HUES48 (cell line): ENCODE measurements at regions not wholly inside any gene's neighbourhood (a gene's known extent, or its start where the extent isn't known, plus 50 kb on each side); places are given as distances from the start of the nearest gene placed in this dataset.
A peak's percentile ranks its signal among the peaks of the same experiment; 100 is the strongest.

Experiments used
- H3K27ac ChIP-seq: one replicate; pipeline ENCODE4 v1.7.0; 2013; ENCODE audit warnings: low read depth, low read length, inconsistent platforms
- H3K27me3 ChIP-seq: 2 replicates; pipeline ENCODE4 v1.6.1; 2013; ENCODE audit warnings: mild to moderate bottlenecking, low read length; ENCODE audit not compliant: control insufficient read depth, insufficient read depth
- H3K36me3 ChIP-seq: 2 replicates; pipeline ENCODE4 v1.6.1; 2013; ENCODE audit warnings: low read length; ENCODE audit not compliant: control insufficient read depth, insufficient read depth
- H3K4me1 ChIP-seq: 2 replicates; pipeline ENCODE4 v1.6.1; 2013; ENCODE audit warnings: mild to moderate bottlenecking, low read length; ENCODE audit not compliant: control insufficient read depth, insufficient read depth
- H3K4me3 ChIP-seq: 2 replicates; pipeline ENCODE4 v1.5.1; 2013; ENCODE audit warnings: mild to moderate bottlenecking, low read depth, low read length
- H3K9ac ChIP-seq: 2 replicates; pipeline ENCODE4 v1.6.1; 2013; ENCODE audit warnings: mild to moderate bottlenecking, low read depth, low read length, moderate library complexity
- H3K9me3 ChIP-seq: 2 replicates; pipeline ENCODE4 v1.6.1; 2013; ENCODE audit warnings: low read length; ENCODE audit not compliant: control insufficient read depth, insufficient read depth

DNA sequence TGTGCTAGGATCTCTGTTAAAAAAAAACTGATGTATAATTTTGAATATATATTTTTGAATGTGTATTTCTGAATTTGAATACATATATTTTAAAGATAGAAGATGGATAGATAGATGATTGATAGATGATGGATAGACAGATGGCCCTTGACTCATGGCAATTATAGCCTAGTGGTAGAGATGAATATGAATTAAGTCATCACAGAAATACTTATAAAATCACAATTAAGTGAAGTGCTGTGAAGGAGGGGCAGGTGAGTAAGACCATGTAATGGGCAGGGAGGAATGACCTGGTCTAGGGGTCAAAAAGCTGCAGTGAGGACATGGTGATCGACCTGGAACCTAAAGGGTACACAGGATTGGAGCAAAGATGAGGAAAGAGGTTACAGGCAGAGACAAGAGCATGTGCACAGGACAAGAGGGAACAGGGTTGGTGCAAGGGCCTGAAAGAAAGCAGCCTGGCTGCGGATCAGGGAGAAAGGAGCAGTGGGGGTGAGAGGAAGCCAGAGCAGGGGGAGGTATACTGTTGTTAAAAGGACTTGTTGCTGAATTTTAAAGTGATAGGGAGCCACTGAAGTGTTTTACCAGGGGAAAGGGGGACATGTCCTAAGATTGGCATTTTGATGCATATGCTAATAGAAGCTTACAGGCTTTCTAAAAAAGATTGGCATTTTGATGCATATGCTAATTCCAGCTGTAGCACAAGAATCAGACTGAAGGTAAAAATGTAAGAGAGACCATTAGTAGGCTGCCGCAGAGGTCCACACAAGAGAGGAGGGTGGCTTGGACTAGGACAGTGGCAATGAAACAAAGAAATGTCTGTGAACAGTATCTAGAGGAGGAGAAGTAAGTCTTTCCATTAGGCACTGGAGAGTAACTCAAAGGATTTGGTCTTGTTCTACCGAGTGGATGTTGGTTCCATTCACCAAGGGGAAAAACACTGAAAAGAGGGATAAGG, 527.8 kb downstream of the AGTPBP1 start:
- Histone ChIP-seq H3K4me1 (peaks cover 39% of the 10 kb centered on the region), H3K36me3 (no peaks in the 10 kb centered on the region), H3K9ac (no peak overlapping the region), H3K27me3 (no peaks in the 10 kb centered on the region), H3K27ac (peak overlapping the region; percentile 63), H3K4me3 (peak overlapping the region; percentile 18; the same call in 1 of the 2 replicates), H3K9me3 (no peaks in the 10 kb centered on the region)

DNA sequence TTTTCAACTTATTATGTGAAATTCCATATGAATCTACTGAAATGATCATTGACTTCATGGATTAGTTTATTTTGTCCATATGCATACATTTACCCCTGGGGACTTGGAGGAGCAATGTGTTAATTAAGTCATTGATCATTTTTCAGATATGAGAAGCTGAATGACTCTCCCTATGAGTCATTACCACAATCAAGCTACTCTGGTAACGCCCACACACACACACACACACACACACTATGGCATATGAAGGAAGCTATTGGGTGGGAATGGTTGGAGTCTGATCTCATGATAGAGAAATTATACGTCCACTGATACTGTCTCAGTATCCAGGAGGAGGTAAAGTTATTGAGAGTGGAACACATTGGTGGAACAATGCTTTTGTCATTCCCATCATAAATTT, 528.9 kb downstream of the AGTPBP1 start:
- no peak overlapping the region for H3K4me3 ChIP-seq
- no peak overlapping the region for H3K27ac ChIP-seq
- no peaks in the 10 kb centered on the region for H3K36me3 ChIP-seq
- H3K27me3 ChIP-seq = no peaks in the 10 kb centered on the region
- no peaks in the 10 kb centered on the region for H3K9me3 ChIP-seq
- H3K4me1 ChIP-seq = peaks cover 39% of the 10 kb centered on the region
- H3K9ac ChIP-seq = no peak overlapping the region

DNA sequence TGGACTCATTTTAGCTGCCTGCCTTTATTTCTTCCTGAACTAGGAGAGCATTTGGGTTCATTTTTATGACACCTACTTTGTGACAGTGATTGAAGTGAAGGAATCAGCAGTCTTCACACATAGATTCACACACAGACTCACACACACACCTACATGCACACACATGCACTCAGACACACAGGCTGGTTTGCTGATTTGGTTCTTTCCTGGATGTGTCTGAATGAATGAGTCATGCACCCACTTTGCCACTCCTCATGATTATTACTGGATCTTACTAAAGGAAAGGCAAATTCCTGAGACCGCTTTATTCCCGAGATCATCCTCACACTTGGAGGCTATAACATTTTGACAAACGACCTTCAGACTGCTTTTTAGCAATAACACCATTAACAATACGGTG, 529.5 kb downstream of the AGTPBP1 start:
- peak overlapping the region; percentile 22 for H3K27ac ChIP-seq
- no peaks in the 10 kb centered on the region for H3K27me3 ChIP-seq

DNA sequence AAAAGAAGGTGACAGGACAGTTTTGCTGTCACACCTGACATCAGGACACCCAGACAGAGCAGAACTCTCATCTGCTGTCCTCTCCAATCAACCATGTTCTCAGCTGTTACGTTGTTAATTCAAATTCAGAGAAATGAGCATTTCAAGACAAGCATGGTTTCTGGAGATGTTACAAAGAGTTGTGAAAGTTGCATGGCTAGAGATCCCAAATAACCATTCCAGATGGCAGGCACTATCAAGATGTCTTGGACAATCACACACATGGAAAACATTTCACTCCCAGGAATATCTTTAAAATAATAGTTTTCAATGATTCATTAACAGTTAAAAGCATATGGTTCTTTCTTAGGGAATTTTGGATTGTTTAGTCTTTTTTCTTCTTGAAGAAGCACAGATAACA, 533.1 kb downstream of the AGTPBP1 start:
- Histone ChIP-seq H3K4me3 (no peak overlapping the region), H3K4me1 (peaks cover 25% of the 10 kb centered on the region), H3K9ac (no peak overlapping the region), H3K27ac (no peak overlapping the region), H3K27me3 (no peaks in the 10 kb centered on the region), H3K9me3 (no peaks in the 10 kb centered on the region), H3K36me3 (no peaks in the 10 kb centered on the region)

More for the DNA sequence above, 529.5 kb downstream of the AGTPBP1 start:
- peaks cover 39% of the 10 kb centered on the region for H3K4me1 ChIP-seq
- no peak overlapping the region for H3K4me3 ChIP-seq
- no peaks in the 10 kb centered on the region for H3K9me3 ChIP-seq
- no peak overlapping the region for H3K9ac ChIP-seq
- no peaks in the 10 kb centered on the region for H3K36me3 ChIP-seq

DNA sequence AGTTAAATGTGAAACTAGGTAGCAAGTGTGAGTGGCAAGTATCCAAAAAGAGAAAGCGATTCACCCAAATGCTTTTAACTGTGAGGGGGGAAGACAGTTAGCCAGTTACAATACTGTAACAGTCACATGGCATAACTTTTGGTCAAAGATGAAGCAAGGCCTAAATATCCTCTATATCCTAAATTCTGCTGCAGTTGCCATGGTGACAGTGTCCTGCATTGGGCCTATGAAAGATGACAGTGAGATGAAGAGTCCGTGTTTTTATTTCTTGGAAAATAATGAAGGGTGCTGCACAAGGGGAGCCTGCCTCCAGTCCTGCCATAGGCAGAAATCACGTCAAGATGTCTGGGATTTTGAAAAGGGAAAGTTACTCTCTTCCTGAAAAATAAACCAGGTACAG, 534.6 kb downstream of the NTRK2 start:
- H3K4me3 ChIP-seq = no peak overlapping the region
- no peaks in the 10 kb centered on the region for H3K4me1 ChIP-seq
- no peaks in the 10 kb centered on the region for H3K27me3 ChIP-seq
- H3K36me3 ChIP-seq = no peaks in the 10 kb centered on the region
- H3K27ac ChIP-seq = no peak overlapping the region
- H3K9ac ChIP-seq = no peak overlapping the region
- no peaks in the 10 kb centered on the region for H3K9me3 ChIP-seq

DNA sequence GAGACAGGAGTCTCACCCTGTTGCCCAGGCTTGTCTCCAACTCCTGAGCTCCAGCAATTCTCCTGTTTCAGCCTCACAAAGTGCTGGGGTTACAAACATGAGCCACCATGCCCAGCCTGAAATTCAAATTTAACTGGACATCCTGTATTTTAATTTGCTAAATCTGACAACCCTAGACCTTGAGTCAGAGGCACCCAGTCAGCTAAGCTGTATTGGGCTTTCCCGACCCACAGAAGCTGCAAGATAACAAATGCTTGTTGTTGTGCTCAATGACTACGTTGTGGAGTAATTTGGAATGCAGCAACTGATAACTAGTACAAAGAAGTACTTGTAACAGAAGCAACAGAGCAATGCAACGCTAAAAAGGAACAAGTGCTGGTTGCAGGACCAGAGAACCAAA, 533.1 kb downstream of the NTRK2 start:
- Histone ChIP-seq H3K4me3 (no peak overlapping the region), H3K9me3 (no peaks in the 10 kb centered on the region), H3K4me1 (peaks cover 3% of the 10 kb centered on the region; the same call in 1 of the 2 replicates), H3K9ac (no peak overlapping the region), H3K36me3 (no peaks in the 10 kb centered on the region), H3K27ac (no peak overlapping the region), H3K27me3 (no peaks in the 10 kb centered on the region)

DNA sequence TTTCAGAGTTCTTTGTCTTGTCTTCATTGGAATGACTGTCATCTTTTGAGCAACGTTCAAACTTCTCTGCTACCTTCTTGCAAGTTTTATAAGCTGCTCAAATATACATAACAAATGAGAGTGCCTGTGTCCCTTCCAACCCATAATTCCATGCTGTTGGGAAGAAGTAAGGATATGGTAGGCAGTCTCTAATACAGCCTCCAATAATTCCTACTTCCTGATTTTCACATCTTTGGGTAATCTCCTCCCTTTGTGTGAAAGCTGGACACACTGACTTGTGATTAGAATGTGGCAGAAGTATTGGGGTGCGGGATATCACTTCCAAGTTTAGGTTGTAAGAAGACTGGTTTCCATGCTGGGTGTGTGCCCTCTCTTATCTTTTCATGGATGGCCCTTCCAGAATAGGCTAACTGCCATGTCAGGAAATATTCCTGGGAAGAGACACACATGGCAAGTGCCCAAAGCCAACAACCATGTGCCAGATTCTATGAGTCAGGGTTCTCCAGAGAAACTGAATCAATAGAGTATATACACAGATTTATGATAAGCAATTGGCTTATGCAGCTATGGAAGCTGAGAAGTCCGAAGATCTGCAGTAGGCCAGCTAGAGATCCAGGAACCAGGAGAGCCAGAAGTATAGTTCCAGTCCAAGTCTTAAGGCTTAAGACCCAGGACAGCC, 531.3 kb downstream of the NTRK2 start:
- Histone ChIP-seq H3K4me1 (peaks cover 4% of the 10 kb centered on the region; the same call in 1 of the 2 replicates), H3K36me3 (no peaks in the 10 kb centered on the region), H3K27ac (no peak overlapping the region), H3K9me3 (no peaks in the 10 kb centered on the region), H3K9ac (no peak overlapping the region), H3K4me3 (no peak overlapping the region), H3K27me3 (no peaks in the 10 kb centered on the region)

DNA sequence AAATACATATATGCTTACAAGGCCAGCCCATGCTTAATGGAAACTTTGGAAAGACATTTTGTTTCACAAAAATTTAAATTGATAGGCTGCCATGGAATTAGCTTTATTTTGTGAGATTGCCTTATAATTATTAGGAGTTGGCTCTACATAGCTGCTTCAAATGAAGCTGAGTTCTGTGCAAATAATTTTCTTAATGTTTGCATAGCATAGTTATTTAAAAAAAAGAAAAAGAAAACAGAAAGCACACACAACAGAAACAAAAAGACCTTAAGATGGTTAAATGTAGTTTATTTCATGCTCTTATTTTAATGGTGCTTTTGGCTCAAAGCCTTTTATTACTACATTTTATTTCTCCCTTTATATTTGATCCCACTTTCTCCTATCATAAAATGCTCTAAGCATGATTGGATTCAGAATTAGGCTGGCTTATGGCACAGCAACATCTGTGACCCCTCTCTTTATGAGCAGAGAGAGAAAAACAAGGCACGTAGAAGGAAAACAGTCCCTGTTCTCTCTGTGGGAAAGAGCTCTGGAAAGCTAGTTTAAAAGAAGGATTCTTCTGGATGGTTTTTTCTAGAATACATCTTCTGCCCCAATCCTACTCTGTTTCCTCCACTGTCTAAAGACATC, 530.5 kb downstream of the NTRK2 start:
- Histone ChIP-seq H3K36me3 (no peaks in the 10 kb centered on the region), H3K4me3 (no peak overlapping the region), H3K9ac (no peak overlapping the region), H3K27me3 (no peaks in the 10 kb centered on the region), H3K4me1 (peaks cover 4% of the 10 kb centered on the region; the same call in 1 of the 2 replicates), H3K9me3 (no peaks in the 10 kb centered on the region), H3K27ac (no peak overlapping the region)

DNA sequence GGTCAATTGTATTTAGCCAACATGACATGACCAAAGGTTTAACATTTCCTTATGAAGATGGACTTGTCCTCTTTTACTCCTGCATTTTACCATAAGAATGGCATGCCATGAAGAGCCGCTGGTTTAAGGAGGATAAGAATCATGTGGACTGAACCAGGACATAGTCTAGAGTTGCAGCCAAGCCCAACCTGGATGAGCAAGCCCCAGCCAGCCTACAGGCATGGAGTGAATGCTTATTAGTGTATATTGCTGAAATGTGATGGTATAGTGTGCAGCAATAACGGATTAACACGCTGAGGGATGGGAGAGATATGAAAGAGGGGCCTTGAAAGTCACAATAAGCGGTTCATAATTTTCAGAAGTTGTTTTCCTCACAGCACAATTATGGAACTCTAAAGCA, 523.2 kb downstream of the NTRK2 start:
- Histone ChIP-seq H3K9ac (no peak overlapping the region), H3K36me3 (no peaks in the 10 kb centered on the region), H3K27ac (no peak overlapping the region), H3K9me3 (no peaks in the 10 kb centered on the region), H3K27me3 (no peaks in the 10 kb centered on the region), H3K4me1 (peaks cover 3% of the 10 kb centered on the region; the same call in 1 of the 2 replicates), H3K4me3 (no peak overlapping the region)

DNA sequence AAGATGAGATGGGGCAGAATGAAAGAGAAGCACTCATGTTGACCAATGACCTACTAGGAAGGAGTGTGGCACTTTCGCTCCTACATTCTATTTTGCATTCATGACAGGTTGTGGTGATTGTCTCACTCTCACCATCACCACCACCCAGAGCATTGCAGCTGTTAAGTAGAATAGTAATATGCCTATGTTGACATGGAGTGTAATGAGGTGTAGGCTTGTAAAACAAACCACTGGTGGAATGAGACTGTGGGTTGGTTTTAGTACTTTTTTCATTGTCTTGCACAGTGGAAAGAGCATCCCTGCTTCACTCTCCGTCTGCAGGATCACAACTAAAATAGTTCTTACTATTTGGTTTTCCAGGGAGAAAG, 516.7 kb downstream of the NTRK2 start:
- no peak overlapping the region for H3K27ac ChIP-seq
- H3K9me3 ChIP-seq = no peaks in the 10 kb centered on the region
- H3K9ac ChIP-seq = no peak overlapping the region
- no peak overlapping the region for H3K4me3 ChIP-seq
- no peaks in the 10 kb centered on the region for H3K27me3 ChIP-seq
- H3K4me1 ChIP-seq = no peaks in the 10 kb centered on the region
- no peaks in the 10 kb centered on the region for H3K36me3 ChIP-seq
